Thoracic aorta (tissue), 2 donors: ENCODE measurements at regions not wholly inside any gene's neighbourhood (a gene's known extent, or its start where the extent isn't known, plus 50 kb on each side); places are given as distances from the start of the nearest gene placed in this dataset.
A peak's percentile ranks its signal among the peaks of the same experiment; 100 is the strongest.

Experiments used
- ATAC-seq: fragments of 150-250 bp; one replicate; pipeline ENCODE4 v1.8.0; 2017; ENCODE audit warnings: low read depth; ENCODE audit not compliant: insufficient number of reproducible peaks, low FRiP score
- DNase-seq: peaks from one replicate; pipeline ENCODE4 v3.0.0-alpha.2; 2020; ENCODE audit warnings: low spot score
- H3K27ac ChIP-seq, 2 donors: fragments of 200-600 bp; sonication (generic); 1 replicate in 1 of 2; 2 replicates in 1 of 2; pipeline ENCODE4 v1.5.1; 2016; ENCODE audit warnings: mild to moderate bottlenecking in 2 of 2, moderate library complexity in 2 of 2
- H3K27me3 ChIP-seq: fragments of 200-600 bp; sonication (generic); replicated peaks from 2 replicates; pipeline ENCODE4 v1.6.0; 2016; ENCODE audit warnings: mild to moderate bottlenecking; ENCODE audit not compliant: insufficient read depth
- H3K36me3 ChIP-seq: fragments of 200-600 bp; sonication (generic); one replicate; pipeline ENCODE4 v1.5.1; 2016
- H3K4me1 ChIP-seq, 2 donors: fragments of 200-600 bp; sonication (generic); 1 replicate in 1 of 2; 2 replicates in 1 of 2; pipeline versions ENCODE4 v1.5.1 to v1.6.0; 2016; ENCODE audit warnings: low read depth in 2 of 2, mild to moderate bottlenecking in 1 of 2; ENCODE audit not compliant: control insufficient read depth in 1 of 2
- H3K4me3 ChIP-seq: fragments of 200-600 bp; sonication (generic); 2 replicates; pipeline ENCODE4 v1.5.1; 2016; ENCODE audit warnings: mild to moderate bottlenecking
- H3K9me3 ChIP-seq: fragments of 200-600 bp; sonication (generic); 2 replicates; pipeline ENCODE4 v1.5.1; 2016
- TF ChIP-seq, protein P1 (sequence below): fragments of 200-600 bp; sonication (generic); IDR thresholded peaks from one replicate; pipeline ENCODE4 v1.5.1; 2019; ENCODE audit warnings: antibody characterized with exemption

DNA sequence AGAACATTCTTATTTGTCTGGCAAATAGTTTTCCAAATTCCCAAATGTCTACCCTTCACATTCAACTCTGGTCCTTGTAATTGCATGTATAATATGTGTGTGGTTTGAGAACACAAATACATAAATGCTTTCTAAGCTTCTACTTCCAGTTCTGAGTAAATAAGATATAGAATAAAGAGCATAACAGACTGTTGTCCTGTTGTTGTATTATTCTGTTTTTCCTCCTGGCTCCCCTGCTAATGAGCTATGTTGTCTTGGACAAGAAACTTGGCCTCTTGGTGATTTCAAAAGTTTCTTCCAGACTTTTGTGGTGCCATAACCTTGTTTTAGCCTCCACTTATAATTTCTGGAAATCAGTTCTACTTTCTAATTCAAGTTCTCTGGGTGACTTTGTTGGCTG is 75.3 kb upstream of the USP38 start:
- H3K36me3 ChIP-seq, result no peaks in the 10 kb centered on the region
- TF ChIP-seq, protein P1, sequence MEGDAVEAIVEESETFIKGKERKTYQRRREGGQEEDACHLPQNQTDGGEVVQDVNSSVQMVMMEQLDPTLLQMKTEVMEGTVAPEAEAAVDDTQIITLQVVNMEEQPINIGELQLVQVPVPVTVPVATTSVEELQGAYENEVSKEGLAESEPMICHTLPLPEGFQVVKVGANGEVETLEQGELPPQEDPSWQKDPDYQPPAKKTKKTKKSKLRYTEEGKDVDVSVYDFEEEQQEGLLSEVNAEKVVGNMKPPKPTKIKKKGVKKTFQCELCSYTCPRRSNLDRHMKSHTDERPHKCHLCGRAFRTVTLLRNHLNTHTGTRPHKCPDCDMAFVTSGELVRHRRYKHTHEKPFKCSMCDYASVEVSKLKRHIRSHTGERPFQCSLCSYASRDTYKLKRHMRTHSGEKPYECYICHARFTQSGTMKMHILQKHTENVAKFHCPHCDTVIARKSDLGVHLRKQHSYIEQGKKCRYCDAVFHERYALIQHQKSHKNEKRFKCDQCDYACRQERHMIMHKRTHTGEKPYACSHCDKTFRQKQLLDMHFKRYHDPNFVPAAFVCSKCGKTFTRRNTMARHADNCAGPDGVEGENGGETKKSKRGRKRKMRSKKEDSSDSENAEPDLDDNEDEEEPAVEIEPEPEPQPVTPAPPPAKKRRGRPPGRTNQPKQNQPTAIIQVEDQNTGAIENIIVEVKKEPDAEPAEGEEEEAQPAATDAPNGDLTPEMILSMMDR, result no peak
- H3K4me3 ChIP-seq, result no peak overlapping the region
- H3K9me3 ChIP-seq, result no peaks in the 10 kb centered on the region
- no peak for DNase-seq
- no peaks in the 10 kb centered on the region for H3K4me1 ChIP-seq
- no peak for ATAC-seq
- H3K27me3 ChIP-seq, result no peaks in the 10 kb centered on the region
- peak overlapping the region in 1 of 2 donors; percentile 16 for H3K27ac ChIP-seq

DNA sequence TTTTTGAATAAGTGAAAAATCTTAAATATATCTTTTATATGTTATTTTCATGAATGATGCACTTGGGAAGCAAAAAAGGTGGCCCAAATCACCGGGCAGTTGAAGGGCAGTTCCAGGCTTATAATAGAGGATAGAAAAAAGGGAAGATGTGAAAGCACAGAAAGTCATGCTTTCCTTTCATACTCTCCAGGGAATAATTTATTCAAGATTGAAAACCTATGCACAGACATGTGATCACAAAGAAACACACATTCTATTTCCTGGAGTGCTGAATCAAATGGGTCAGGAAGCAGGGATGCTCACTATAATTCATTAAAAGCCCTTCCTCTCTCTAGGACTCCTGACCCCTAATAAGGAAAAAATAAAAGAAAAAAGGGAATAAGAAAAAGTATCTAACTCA is 66.1 kb upstream of the USP38 start:
- Histone ChIP-seq H3K27ac (no peak overlapping the region), H3K36me3 (no peaks in the 10 kb centered on the region), H3K4me3 (no peak overlapping the region), H3K27me3 (no peaks in the 10 kb centered on the region), H3K9me3 (no peaks in the 10 kb centered on the region), H3K4me1 (no peaks in the 10 kb centered on the region)
- TF ChIP-seq, protein P1, result no peak
- DNase-seq (no peak), ATAC-seq (no peak)

DNA sequence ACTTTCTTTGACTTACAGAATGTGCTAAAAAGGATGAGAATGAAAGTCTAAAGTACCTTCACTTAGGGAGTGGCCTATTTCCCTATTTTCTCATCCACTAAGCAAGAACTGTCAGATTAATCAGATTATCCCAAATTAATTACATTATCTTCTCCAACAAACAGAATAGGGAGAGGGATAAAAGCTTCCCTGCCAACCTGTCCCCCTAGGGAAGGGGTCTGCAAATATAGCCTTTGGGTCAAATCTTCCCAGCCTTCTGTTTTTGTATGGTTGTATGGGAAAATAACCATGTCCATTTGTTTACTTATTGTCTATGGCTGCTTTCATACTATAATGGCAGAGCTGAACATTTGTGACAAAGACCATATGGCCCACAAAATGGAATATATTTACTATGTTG is 57.1 kb upstream of the USP38 start:
- no peaks in the 10 kb centered on the region for H3K4me1 ChIP-seq
- no peak overlapping the region for H3K27ac ChIP-seq
- no peak for ATAC-seq
- no peak overlapping the region for H3K4me3 ChIP-seq
- TF ChIP-seq, protein P1, result no peak
- no peak for DNase-seq
- H3K36me3 ChIP-seq, result no peaks in the 10 kb centered on the region
- no peaks in the 10 kb centered on the region for H3K9me3 ChIP-seq
- H3K27me3 ChIP-seq, result no peaks in the 10 kb centered on the region

DNA sequence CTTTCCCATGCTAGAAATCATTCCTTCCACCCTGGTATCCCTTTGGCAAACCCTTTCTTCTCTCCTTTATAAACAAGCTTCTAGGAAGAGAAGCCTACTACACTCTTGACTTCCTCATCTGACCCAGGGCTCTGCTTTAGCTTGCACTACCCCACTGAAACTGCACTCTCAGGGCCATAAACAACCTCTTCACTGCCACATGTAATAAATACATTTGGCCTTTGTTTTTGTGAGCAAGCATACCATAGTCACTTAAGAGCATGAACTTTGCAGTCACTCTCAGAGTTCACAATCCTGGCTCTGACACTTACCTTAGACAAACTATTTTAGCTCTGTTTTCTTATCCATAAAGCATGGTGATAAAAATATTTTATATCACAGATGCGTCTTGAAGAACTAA is 50.7 kb upstream of the USP38 start:
- Histone ChIP-seq H3K9me3 (no peaks in the 10 kb centered on the region), H3K27me3 (no peaks in the 10 kb centered on the region), H3K4me1 (no peaks in the 10 kb centered on the region), H3K27ac (no peak overlapping the region), H3K36me3 (no peaks in the 10 kb centered on the region), H3K4me3 (no peak overlapping the region)
- DNase-seq, result no peak
- no peak for ATAC-seq
- TF ChIP-seq, protein P1, result no peak
